ENCODE measurements at regions not wholly inside any gene's neighbourhood (a gene's known extent, or its start where the extent isn't known, plus 50 kb on each side); places are given as distances from the start of the nearest gene placed in this dataset.

- ChIA-PET CTCF (ENCODE audit: partially characterized antibody) (no interaction called here), POLR2A (ENCODE audit: partially characterized antibody) (no interaction called here)
- no peak overlapping the region for H3K18ac ChIP-seq (ENCODE audit: extremely low read depth, low read length)
- no peak overlapping the region for H4K8ac ChIP-seq (ENCODE audit: extremely low read depth, insufficient read depth, low read length)
- no peaks in the 10 kb centered on the region for H3K79me2 ChIP-seq (ENCODE audit: control insufficient read depth in 1 of 2, insufficient read depth in 2 of 2, low read length in 2 of 2)
- no peak overlapping the region for H3K23ac ChIP-seq (ENCODE audit: insufficient read length)
- H3K79me1 ChIP-seq (ENCODE audit: low read depth, low read length) = no peaks in the 10 kb centered on the region
- no peak overlapping the region for H2BK120ac ChIP-seq (replicated peaks; ENCODE audit: low read depth, low read length)
- H3K4ac ChIP-seq (replicated peaks; ENCODE audit: insufficient read length, low read depth, low read length) = no peak overlapping the region
- 70% methylated on average over 2 of the region's 2 CpGs; no CpG with 5 or more reads in 1 of the 2 experiments for WGBS, 2 experiments (ENCODE audit: extremely low coverage in 1 of 2, insufficient coverage in 1 of 2, insufficient read length in 1 of 2, insufficient replicate concordance in 2 of 2, low coverage in 1 of 2, low lambda C conversion rate in 2 of 2, missing lambda C conversion rate in 1 of 2)
- no peak overlapping the region for H4K91ac ChIP-seq (replicated peaks; ENCODE audit: insufficient read length, low read length)
- no peak overlapping the region for H4K5ac ChIP-seq (ENCODE audit: insufficient read length, low read depth, low read length)
- DNase-seq (ENCODE audit: low read depth in 1 of 2, low spot score in 2 of 2) = no peak
- no peaks in the 10 kb centered on the region for H3K36me3 ChIP-seq (ENCODE audit: control insufficient read depth in 2 of 4, insufficient read depth in 4 of 4, low read length in 3 of 4)
- H3K9me3 ChIP-seq (ENCODE audit: insufficient read depth in 2 of 2, low read depth in 1 of 2, low read length in 1 of 2) = no peaks in the 10 kb centered on the region
- H3K4me1 ChIP-seq (replicated peaks in 1 of 4; ENCODE audit: control insufficient read depth in 3 of 4, insufficient read depth in 4 of 4, low read length in 3 of 4) = no peaks in the 10 kb centered on the region
- no peak overlapping the region for H2BK5ac ChIP-seq (ENCODE audit: low read depth, low read length)
- H3K27ac ChIP-seq (ENCODE audit: low read depth, low read length) = no peak overlapping the region
- H2BK15ac ChIP-seq (ENCODE audit: low read length) = no peak overlapping the region
- peaks cover 2% of the 10 kb centered on the region; the same call in 1 of the 2 replicates for H3K23me2 ChIP-seq (ENCODE audit: low read depth, low read length)
- H2BK12ac ChIP-seq (ENCODE audit: low read depth, low read length) = no peak overlapping the region
- H3K4me2 ChIP-seq (ENCODE audit: insufficient read depth in 1 of 2, low read depth in 2 of 2, low read length in 2 of 2) = no peak overlapping the region
- no peak overlapping the region for H3K14ac ChIP-seq (ENCODE audit: insufficient read length)
- H3K56ac ChIP-seq (replicated peaks; ENCODE audit: insufficient read length, low read depth, low read length) = no peak overlapping the region
- no peaks in the 10 kb centered on the region for H3K27me3 ChIP-seq (replicated peaks in 1 of 4; ENCODE audit: control insufficient read depth in 3 of 4, extremely low read depth in 1 of 4, insufficient read depth in 3 of 4, low read length in 3 of 4)
- no peak overlapping the region for H3K9ac ChIP-seq (replicated peaks in 1 of 4; ENCODE audit: extremely low read depth in 1 of 4, low read depth in 3 of 4, low read length in 3 of 4)
- H3K4me3 ChIP-seq (ENCODE audit: extremely low read depth in 1 of 4, insufficient read depth in 2 of 4, low read depth in 3 of 4, low read length in 4 of 4) = no peak overlapping the region
- no peaks in the 10 kb centered on the region for H4K20me1 ChIP-seq (replicated peaks in 1 of 2; ENCODE audit: control insufficient read depth in 1 of 2, insufficient read depth in 2 of 2, low read length in 2 of 2)
- H2BK20ac ChIP-seq (ENCODE audit: low read length) = no peak overlapping the region
- no peak overlapping the region for H2AK5ac ChIP-seq (ENCODE audit: low read depth, low read length)
- FAIRE-seq = no peak
- no peak overlapping the region for H2AFZ ChIP-seq (ENCODE audit: low read length)
- TF ChIP-seq EZH2 (IDR thresholded peaks at IDR 0.05; ENCODE audit: low read depth, low read length, severe bottlenecking) (no peak), CREB1 (IDR thresholded peaks at IDR 0.05) (no peak), FOSL1 (IDR thresholded peaks at IDR 0.05; ENCODE audit: insufficient read depth, low read depth, low read length) (no peak), TCF12 (IDR thresholded peaks at IDR 0.05; ENCODE audit: low read depth, low read length) (no peak), CBX5 (IDR thresholded peaks at IDR 0.05; ENCODE audit: low read depth, low read length) (no peak), TAF1 (IDR thresholded peaks at IDR 0.05; ENCODE audit: low read depth, low read length) (no peak), CHD1 (IDR thresholded peaks at IDR 0.05; ENCODE audit: low read depth, low read length) (no peak), BRCA1 (IDR thresholded peaks at IDR 0.05; ENCODE audit: low read depth, low read length) (no peak), SIN3A (conservative IDR thresholded peaks at IDR 0.05 in 1 of 2, IDR thresholded peaks at IDR 0.05 in 1 of 2; ENCODE audit: low read depth in 1 of 2, low read length in 2 of 2) (no peak), POU5F1 (IDR thresholded peaks at IDR 0.05; ENCODE audit: low read depth, low read length) (no peak), HDAC6 (IDR thresholded peaks at IDR 0.05; ENCODE audit: low read depth, low read length) (no peak), KDM4A (IDR thresholded peaks at IDR 0.05; ENCODE audit: low read depth, low read length, severe bottlenecking) (no peak), CTBP2 (IDR thresholded peaks at IDR 0.05; ENCODE audit: borderline replicate concordance, insufficient read depth, insufficient read length, low read length) (no peak)
- TF ChIP-seq, protein P1, sequence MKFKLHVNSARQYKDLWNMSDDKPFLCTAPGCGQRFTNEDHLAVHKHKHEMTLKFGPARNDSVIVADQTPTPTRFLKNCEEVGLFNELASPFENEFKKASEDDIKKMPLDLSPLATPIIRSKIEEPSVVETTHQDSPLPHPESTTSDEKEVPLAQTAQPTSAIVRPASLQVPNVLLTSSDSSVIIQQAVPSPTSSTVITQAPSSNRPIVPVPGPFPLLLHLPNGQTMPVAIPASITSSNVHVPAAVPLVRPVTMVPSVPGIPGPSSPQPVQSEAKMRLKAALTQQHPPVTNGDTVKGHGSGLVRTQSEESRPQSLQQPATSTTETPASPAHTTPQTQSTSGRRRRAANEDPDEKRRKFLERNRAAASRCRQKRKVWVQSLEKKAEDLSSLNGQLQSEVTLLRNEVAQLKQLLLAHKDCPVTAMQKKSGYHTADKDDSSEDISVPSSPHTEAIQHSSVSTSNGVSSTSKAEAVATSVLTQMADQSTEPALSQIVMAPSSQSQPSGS (IDR thresholded peaks at IDR 0.05; ENCODE audit: low read length) = no peak
Measured at GRCh38 chr2:6254441-6254840, 562.3 kb downstream of the SOX11 start.

All from H1 (cell line).